ENCODE measurements at regions not wholly inside any gene's neighbourhood (a gene's known extent, or its start where the extent isn't known, plus 50 kb on each side); places are given as distances from the start of the nearest gene placed in this dataset.

DNA sequence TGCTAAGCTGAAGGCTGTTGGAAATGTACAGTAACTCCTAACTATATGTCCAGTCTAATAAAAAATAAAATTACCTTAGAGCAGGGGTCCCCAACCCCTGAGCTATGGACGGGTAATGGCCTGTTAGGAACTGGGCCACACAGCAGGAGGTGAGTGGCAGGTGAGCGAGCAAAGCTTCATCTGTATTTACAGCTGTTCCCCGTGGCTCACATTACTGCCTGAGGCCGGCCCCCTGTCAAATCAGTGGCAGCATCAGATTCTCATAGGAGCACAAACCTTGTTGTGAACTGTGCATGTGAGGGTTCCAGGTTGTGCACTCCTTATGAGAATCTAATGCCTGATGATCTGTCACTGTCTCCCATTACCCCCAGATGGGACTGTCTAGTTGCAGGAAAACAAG is 73.1 kb upstream of the CXCR4 start:
- in situ Hi-C loops (cut with HindIII; ENCODE audit: low sequenced_read_pairs) = no loop called here
- no peak overlapping the region for H3K4me3 ChIP-seq (ENCODE audit: low read depth, low read length)
- no peak for DNase-seq (ENCODE audit: low read depth)
- no peak for TF ChIP-seq CTCF (IDR thresholded peaks at IDR 0.05; ENCODE audit: low read depth, low read length, missing control alignments)

- no peak for DNase-seq (ENCODE audit: low read depth)
- TF ChIP-seq CTCF (IDR thresholded peaks at IDR 0.05; ENCODE audit: low read depth, low read length, missing control alignments) = no peak
- in situ Hi-C loops (cut with HindIII; ENCODE audit: low sequenced_read_pairs) = no loop called here
- no peak overlapping the region for H3K4me3 ChIP-seq (ENCODE audit: low read depth, low read length)
Measured at GRCh38 chr2:136189221-136189782, 71.4 kb upstream of the CXCR4 start.

DNA sequence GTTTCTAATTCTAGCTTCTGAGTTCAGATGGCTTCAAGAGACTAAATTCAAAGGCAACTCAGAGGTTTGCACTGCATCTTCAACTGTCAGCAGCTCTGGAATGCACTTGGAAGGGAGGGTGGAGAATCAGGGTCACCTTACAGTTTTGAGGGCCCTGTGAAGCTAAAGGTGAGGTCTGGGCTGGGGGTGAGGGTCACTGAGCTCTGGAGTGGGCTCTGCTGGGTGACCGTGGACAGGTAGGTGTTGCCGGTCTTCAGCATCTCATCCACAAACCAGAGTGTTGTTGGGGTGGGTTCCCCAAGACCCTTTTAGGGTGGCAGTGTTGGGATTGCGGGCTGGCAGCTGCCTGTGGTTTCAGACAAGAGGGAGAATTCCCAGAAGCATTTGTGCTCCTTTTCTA is 70.1 kb upstream of the CXCR4 start:
- in situ Hi-C loops (cut with HindIII; ENCODE audit: low sequenced_read_pairs) = no loop called here
- no peak for TF ChIP-seq CTCF (IDR thresholded peaks at IDR 0.05; ENCODE audit: low read depth, low read length, missing control alignments)
- DNase-seq (ENCODE audit: low read depth) = no peak
- H3K4me3 ChIP-seq (ENCODE audit: low read depth, low read length) = no peak overlapping the region

GRCh38 chr2:136185981-136186776 is 68.2 kb upstream of the CXCR4 start:
- in situ Hi-C loops (cut with HindIII; ENCODE audit: low sequenced_read_pairs) = no loop called here
- no peak overlapping the region for H3K4me3 ChIP-seq (ENCODE audit: low read depth, low read length)
- DNase-seq (ENCODE audit: low read depth) = no peak
- no peak for TF ChIP-seq CTCF (IDR thresholded peaks at IDR 0.05; ENCODE audit: low read depth, low read length, missing control alignments)

- no peak for TF ChIP-seq CTCF (IDR thresholded peaks at IDR 0.05; ENCODE audit: low read depth, low read length, missing control alignments)
- in situ Hi-C loops (cut with HindIII; ENCODE audit: low sequenced_read_pairs) = no loop called here
- no peak for DNase-seq (ENCODE audit: low read depth)
- H3K4me3 ChIP-seq (ENCODE audit: low read depth, low read length) = no peak overlapping the region
Measured at GRCh38 chr2:136183097-136183496, 65.1 kb upstream of the CXCR4 start.

- in situ Hi-C loops (cut with HindIII; ENCODE audit: low sequenced_read_pairs) = no loop called here
Measured at GRCh38 chr2:136182315-136182714, 64.4 kb upstream of the CXCR4 start.

More at GRCh38 chr2:136182315-136182714, 64.4 kb upstream of the CXCR4 start:
- no peak for TF ChIP-seq CTCF (IDR thresholded peaks at IDR 0.05; ENCODE audit: low read depth, low read length, missing control alignments)
- DNase-seq (ENCODE audit: low read depth) = no peak
- no peak overlapping the region for H3K4me3 ChIP-seq (ENCODE audit: low read depth, low read length)

Measured in astrocyte of the cerebellum (primary cell).